GM18951 (cell line): ENCODE measurements at regions not wholly inside any gene's neighbourhood (a gene's known extent, or its start where the extent isn't known, plus 50 kb on each side); places are given as distances from the start of the nearest gene placed in this dataset.

Experiments
- POLR2A ChIP-seq: IDR thresholded peaks from 4 replicates; pipeline ENCODE4 v1.6.1; 2011; ENCODE audit warnings: mild to moderate bottlenecking; ENCODE audit not compliant: insufficient read length, insufficient read depth; ENCODE audit errors: extremely low read depth
- in situ Hi-C: fragments of 300-500 bp; cut with MboI; formaldehyde crosslinking; loops from one replicate; pipeline ENCODE4 v1.12.0; 2022; ENCODE audit warnings: low sequenced_read_pairs, mixed read lengths, inconsistent platforms; ENCODE audit not compliant: unreplicated experiment

- in situ Hi-C loops, result no loop called here
- TF ChIP-seq POLR2A, result no peak
These were observed 1515.6 kb downstream of the TBC1D22A start for GRCh38 chr22:48277868-48278581.

DNA sequence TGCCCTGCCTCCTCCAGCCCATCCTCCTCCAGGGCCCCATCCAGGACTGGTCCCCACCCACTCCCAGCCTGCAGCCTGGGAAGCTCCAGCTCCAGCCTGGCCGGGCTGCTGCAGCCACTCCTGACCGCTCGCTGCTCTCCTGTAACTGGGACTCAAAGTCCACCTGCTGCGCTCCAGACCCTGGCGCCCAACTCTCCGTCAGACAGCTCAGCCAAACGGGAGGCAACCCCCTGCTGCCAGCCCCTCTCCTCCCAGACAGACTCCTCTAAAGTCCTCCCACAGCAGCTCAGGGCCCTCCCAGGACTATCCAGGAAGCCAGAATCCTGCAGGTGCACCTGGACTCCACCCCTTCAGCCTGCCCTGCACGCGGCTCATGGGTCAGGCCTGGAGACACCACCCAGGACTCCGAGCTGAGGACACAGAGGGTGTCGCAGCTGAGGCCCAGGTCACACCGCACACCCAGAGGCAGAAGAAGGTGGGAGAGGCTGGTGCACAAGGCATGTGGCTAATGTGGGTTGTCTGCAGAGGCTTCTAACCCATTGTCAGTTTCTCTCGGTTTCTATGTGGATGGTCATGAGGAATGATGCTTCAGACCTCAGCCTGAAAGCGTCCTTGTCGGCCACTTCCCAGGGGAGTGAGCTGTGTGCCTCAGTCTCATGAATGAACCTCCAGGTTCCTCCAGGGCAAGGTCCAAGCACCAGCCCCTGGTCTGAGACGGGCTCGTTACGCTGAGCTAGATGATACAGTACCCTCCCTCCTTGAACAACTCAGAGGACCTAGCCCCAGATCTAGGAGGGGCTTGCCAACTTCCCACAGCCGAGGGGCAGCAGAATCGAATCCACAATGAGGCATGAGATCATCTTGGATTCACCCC lies 1514.8 kb downstream of the TBC1D22A start:
- in situ Hi-C loops, result no loop called here
- no peak for TF ChIP-seq POLR2A

DNA sequence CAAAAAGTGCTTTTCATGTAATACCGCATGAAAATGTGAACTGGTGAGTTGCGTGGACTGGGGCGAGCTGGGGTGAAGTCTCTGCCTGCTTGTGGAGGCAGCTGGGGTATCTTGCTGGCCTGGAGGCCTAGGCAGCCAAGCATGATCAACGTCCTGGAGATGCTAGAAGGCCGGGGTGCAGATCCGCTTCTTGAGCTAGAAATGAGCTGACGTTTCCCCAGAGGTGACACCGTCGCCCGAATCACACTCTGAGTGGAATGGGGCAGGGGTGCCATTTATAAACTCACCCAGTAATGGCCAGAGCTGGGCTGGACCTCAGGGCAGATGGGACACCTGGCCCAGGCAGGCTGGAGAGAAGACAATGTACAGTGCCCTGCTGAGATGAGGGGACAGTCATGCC lies 1513.0 kb downstream of the TBC1D22A start:
- in situ Hi-C loops, result no loop called here
- TF ChIP-seq POLR2A, result no peak

DNA sequence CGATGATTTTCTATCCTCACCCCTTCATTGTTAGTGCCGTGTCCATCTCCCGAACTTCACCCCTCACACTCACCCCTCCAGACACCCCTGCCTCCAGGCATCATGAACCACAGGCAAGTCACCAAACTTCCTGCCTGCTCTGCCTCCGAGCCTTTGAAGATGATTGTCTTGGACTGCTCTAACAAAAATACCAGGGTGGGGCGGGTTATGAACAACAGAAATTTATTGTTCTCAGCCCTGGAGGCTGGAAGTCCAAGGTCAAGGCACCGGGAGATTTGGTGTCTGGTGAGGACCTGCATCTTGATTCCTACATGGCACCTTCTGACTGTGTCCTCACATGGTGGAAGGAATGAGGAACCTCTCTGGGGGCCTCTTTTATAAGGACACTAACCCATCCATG lies 1508.3 kb downstream of the TBC1D22A start:
- no peak for TF ChIP-seq POLR2A

GRCh38 chr22:48268771-48269552 lies 1506.5 kb downstream of the TBC1D22A start:
- in situ Hi-C loops, result no loop called here
- no peak for TF ChIP-seq POLR2A

More for the DNA sequence above, 1508.3 kb downstream of the TBC1D22A start:
- in situ Hi-C loops, result no loop called here

GRCh38 chr22:48268293-48268692 lies 1505.8 kb downstream of the TBC1D22A start:
- TF ChIP-seq POLR2A, result no peak
- in situ Hi-C loops, result no loop called here

- TF ChIP-seq POLR2A, result no peak
- in situ Hi-C loops, result no loop called here
These were observed 1505.2 kb downstream of the TBC1D22A start for GRCh38 chr22:48267681-48268080.

- in situ Hi-C loops, result no loop called here
- TF ChIP-seq POLR2A, result no peak
These were observed 1502.7 kb downstream of the TBC1D22A start for GRCh38 chr22:48265000-48265625.

DNA sequence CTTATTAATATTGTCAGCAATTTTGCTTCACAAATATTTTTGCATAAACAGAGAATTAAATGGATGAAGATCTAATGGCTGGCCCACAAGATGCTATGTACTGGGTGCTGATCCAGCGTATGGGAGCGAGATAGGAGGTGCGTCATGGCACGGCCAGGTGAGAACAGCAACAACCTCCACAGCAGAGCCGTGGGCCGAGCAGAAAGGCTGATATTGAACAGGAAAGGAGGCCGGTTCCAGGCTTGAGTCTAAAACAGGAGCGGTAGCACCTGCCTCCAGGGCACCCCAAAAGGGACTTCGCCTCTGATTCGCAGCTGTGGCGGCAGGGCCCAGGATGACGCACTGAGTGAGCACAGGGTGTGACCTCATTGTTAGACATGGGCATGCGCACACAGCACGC lies 1502.1 kb downstream of the TBC1D22A start:
- no peak for TF ChIP-seq POLR2A
- in situ Hi-C loops, result no loop called here

DNA sequence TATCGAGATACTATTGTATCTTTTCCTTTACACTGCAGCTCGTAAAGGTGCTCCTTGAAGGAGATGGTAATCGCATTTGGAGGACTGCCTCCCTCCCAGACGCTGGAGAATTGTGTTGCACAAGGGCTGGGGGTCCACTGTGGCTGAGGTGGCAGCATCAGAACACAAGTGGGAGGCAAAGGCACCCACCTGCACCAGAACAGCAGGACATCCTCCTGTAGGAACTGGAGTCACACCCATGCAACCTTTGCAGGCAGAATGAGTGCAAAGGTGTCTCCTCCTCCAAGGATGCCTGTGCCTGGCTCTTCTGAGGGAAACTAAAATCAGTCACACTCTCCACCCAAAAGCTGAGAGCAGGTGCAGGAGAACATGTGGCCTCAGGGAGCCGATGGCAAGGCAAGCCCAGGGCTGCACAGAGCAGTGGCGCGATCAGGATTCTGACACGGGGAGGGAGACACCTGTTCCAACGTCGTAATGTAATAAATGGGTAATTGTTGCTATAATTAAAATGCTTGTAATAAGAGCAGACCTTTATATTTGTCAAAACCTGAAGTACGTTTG lies 1501.4 kb downstream of the TBC1D22A start:
- in situ Hi-C loops, result no loop called here
- TF ChIP-seq POLR2A, result no peak

- in situ Hi-C loops, result no loop called here
These were observed 1500.9 kb downstream of the TBC1D22A start for GRCh38 chr22:48263431-48263765.

DNA sequence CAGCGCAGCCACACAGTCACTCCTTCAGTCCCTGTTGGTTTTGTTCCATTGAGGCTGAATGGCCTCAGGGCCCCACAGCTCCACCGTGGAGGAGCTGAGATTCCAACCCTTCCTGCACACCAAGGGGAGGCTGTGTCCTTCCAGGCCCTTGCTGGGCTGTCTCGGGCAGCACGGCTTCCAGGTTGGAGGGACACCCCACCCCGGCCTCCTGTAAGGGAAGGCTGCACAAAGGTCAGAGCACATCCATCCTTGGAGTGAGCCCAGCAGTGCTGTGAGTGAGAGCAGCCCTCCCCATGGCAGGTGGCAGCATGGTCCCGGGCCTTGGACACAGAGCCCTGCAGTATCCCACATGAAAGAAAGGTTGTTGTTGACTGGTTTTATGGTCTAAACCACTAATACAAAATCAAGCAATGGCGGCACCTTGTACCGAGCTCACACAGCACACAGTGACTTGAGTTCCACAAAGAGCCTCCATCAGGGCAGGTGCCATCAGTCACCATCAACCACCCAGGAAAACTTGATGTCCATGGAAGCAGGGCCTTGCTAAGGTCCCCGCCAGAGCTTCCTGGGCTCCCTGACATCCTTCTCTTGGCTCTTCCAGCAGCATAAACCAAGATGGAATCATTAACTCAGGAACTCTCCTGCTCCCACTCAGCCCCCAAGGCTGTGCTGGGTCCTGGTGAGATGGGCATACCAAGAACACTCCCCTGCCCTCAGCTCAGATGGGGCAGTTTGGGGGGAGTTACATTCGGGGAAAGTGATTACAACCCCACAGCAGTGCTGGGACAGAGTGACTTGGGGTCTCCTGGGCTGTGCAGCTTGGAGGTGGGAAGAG lies 1500.4 kb downstream of the TBC1D22A start:
- in situ Hi-C loops, result no loop called here
- TF ChIP-seq POLR2A, result no peak

More at GRCh38 chr22:48263431-48263765, 1500.9 kb downstream of the TBC1D22A start:
- no peak for TF ChIP-seq POLR2A
